OCI-LY7 (cell line): ENCODE measurements at regions not wholly inside any gene's neighbourhood (a gene's known extent, or its start where the extent isn't known, plus 50 kb on each side); places are given as distances from the start of the nearest gene placed in this dataset.

Experiments
- CTCF ChIP-seq: fragments of 200-600 bp; sonication (generic); conservative IDR thresholded peaks from 2 replicates; pipeline ENCODE4 v1.5.1; 2014; ENCODE audit warnings: mild to moderate bottlenecking, antibody characterized with exemption, low read length, moderate library complexity, mixed read lengths
- EZH2phosphoT487 ChIP-seq: fragments of 200-600 bp; sonication (generic); IDR thresholded peaks from 2 replicates; pipeline ENCODE4 v1.6.1; 2018; ENCODE audit warnings: low read depth, borderline replicate concordance, mild to moderate bottlenecking, mixed run types, antibody characterized with exemption, low read length, moderate library complexity, mixed read lengths

GRCh38 chr2:78928502-78928901, 97.0 kb upstream of the REG3G start:
- no peak for TF ChIP-seq CTCF
- no peak for TF ChIP-seq EZH2phosphoT487
